ENCODE measurements at regions not wholly inside any gene's neighbourhood (a gene's known extent, or its start where the extent isn't known, plus 50 kb on each side); places are given as distances from the start of the nearest gene placed in this dataset.
"Not testable (repeated sequence)": the region's sequence is repeated elsewhere in the genome, so short reads cannot be mapped to it uniquely, and the experiment has no call there.

DNA sequence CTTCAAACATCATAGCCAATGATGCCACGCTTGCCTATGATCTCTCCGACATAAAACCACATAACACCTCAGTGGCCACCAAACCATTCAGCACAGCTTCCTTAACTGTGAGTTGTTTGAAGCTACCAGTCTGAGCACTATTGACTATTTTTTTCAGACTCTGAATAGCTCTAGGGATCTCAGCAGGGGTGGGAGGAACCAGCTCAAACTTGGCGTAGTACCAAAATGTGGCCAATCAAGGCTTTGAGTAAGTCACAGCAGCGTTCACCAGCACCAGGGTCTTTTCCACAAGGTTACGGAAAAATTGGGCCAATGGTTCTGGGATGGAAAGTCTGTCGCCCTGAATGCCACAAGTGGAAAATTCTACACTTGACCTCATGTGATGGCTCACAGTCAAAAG, 70.6 kb downstream of the SMPDL3A start:
- peaks cover 5% of the 10 kb centered on the region for H3K27me3 ChIP-seq (replicated peaks; ENCODE audit: control insufficient read depth, insufficient read depth, low read length)

DNA sequence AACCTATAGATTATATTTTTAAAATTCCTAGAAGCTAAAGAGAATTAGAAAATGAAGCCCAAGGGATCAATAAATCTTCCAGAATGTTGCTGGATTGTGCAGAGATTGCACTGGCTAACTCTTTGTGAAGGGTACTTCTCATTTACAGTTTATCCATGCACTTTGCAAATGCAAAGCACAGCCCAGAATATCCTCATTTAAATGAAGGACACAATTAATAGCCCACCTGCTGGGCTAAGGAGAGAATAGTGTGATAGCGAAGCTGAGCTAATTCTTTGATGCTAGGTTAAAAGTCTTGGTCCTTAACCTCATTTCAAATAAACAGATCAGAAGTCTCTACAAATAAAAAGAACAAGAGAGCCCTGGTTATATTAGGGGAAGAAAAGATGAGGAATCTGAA, 72.5 kb downstream of the SMPDL3A start:
- Histone ChIP-seq H3K4me3 (ENCODE audit: low read length) (no peak overlapping the region), H3K4me1 (ENCODE audit: control insufficient read depth, insufficient read depth, low read length) (no peaks in the 10 kb centered on the region), H3K9ac (ENCODE audit: low read length) (no peak overlapping the region), H3K27me3 (replicated peaks; ENCODE audit: control insufficient read depth, insufficient read depth, low read length) (no peaks in the 10 kb centered on the region), H3K9me3 (ENCODE audit: control insufficient read depth, low read length) (no peaks in the 10 kb centered on the region), H3K36me3 (ENCODE audit: control insufficient read depth, insufficient read depth, low read length, severe bottlenecking) (no peaks in the 10 kb centered on the region)
- DNase-seq (ENCODE audit: low read depth) = no peak

More for the DNA sequence above, 70.6 kb downstream of the SMPDL3A start:
- Histone ChIP-seq H3K9me3 (ENCODE audit: control insufficient read depth, low read length) (no peaks in the 10 kb centered on the region), H3K9ac (ENCODE audit: low read length) (no peak overlapping the region), H3K36me3 (ENCODE audit: control insufficient read depth, insufficient read depth, low read length, severe bottlenecking) (no peaks in the 10 kb centered on the region), H3K4me3 (ENCODE audit: low read length) (no peak overlapping the region), H3K4me1 (ENCODE audit: control insufficient read depth, insufficient read depth, low read length) (no peaks in the 10 kb centered on the region)
- DNase-seq (ENCODE audit: low read depth) = no peak

DNA sequence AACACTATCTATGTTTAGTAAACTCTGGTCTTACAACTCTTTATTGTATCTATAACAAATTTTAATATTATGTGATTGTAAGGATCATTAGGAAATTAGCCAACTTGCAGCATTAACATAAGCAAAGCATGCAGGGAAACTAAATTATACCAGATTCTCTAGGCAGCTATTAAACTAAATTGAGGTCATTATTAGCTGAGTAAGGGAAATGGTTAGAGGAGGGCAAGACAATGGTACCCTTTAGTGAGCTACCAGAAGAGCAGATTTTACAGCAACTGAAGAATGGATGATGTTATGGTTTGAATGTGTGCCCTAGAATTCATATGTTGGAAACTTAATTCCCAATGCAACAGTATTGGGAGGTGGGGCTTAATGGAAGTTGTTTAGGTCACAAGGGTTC, 79.1 kb downstream of the SMPDL3A start:
- Histone ChIP-seq H3K27me3 (replicated peaks; ENCODE audit: control insufficient read depth, insufficient read depth, low read length) (peaks cover 4% of the 10 kb centered on the region), H3K9me3 (ENCODE audit: control insufficient read depth, low read length) (no peaks in the 10 kb centered on the region), H3K9ac (ENCODE audit: low read length) (no peak overlapping the region), H3K4me3 (ENCODE audit: low read length) (no peak overlapping the region), H3K36me3 (ENCODE audit: control insufficient read depth, insufficient read depth, low read length, severe bottlenecking) (no peaks in the 10 kb centered on the region), H3K4me1 (ENCODE audit: control insufficient read depth, insufficient read depth, low read length) (no peaks in the 10 kb centered on the region)
- no peak for DNase-seq (ENCODE audit: low read depth)

DNA sequence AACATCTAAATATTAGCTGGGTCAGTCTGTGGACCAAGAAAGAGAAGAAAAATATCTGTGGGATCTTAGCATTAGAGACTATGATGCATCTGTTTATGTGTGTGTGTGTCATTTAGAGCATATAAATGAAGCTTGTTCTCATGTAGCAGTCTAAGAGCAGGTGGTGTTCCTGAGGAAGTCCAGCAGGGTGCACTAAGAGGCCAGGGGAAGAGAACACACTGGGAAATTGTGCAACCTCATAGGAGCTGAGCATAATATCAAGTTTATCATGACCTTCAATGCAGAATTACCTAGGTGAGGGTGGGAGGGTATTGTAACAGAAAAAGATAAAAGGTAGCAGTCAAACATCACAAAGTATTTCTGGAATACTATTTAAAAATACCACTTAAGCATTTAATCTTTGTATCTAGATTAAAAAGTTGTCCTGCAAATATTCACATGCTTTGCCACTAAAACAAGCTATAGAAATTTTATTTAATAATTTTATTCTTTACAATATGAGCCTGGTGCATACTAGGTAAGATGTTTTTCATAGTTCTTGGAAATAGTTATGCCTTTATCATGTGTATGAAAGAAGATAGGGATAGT, 80.5 kb downstream of the SMPDL3A start:
- peak; percentile 63 for DNase-seq (ENCODE audit: low read depth)
- Histone ChIP-seq H3K4me1 (ENCODE audit: control insufficient read depth, insufficient read depth, low read length) (no peaks in the 10 kb centered on the region), H3K4me3 (ENCODE audit: low read length) (no peak overlapping the region), H3K9me3 (ENCODE audit: control insufficient read depth, low read length) (no peaks in the 10 kb centered on the region), H3K27me3 (replicated peaks; ENCODE audit: control insufficient read depth, insufficient read depth, low read length) (peaks cover 8% of the 10 kb centered on the region), H3K9ac (ENCODE audit: low read length) (no peak overlapping the region), H3K36me3 (ENCODE audit: control insufficient read depth, insufficient read depth, low read length, severe bottlenecking) (no peaks in the 10 kb centered on the region)

DNA sequence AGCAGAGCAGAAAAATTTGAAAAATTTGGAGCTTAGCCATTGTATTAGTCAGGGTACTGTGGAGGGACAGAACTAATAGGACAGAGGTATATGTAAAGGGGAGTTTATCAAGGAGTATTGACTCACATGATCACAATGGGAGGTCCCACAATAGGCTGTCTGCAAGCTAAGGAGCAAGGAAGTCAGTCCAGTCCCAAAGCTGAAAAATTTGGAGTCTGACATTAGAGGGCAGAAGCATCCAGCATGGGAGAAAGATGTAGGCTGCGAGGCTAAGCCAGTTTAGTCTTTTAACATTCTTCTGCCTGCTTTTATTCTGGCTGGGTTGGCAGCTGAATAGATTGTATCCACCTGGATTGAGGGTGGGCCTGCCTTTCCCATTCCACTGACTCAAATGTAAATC, 82.0 kb downstream of the SMPDL3A start:
- H3K27me3 ChIP-seq (replicated peaks; ENCODE audit: control insufficient read depth, insufficient read depth, low read length) = peaks cover 8% of the 10 kb centered on the region
- H3K36me3 ChIP-seq (ENCODE audit: control insufficient read depth, insufficient read depth, low read length, severe bottlenecking) = no peaks in the 10 kb centered on the region
- no peak overlapping the region for H3K4me3 ChIP-seq (ENCODE audit: low read length)
- no peak overlapping the region for H3K9ac ChIP-seq (ENCODE audit: low read length)
- H3K9me3 ChIP-seq (ENCODE audit: control insufficient read depth, low read length) = no peaks in the 10 kb centered on the region
- H3K4me1 ChIP-seq (ENCODE audit: control insufficient read depth, insufficient read depth, low read length) = no peaks in the 10 kb centered on the region
- no peak for DNase-seq (ENCODE audit: low read depth)

DNA sequence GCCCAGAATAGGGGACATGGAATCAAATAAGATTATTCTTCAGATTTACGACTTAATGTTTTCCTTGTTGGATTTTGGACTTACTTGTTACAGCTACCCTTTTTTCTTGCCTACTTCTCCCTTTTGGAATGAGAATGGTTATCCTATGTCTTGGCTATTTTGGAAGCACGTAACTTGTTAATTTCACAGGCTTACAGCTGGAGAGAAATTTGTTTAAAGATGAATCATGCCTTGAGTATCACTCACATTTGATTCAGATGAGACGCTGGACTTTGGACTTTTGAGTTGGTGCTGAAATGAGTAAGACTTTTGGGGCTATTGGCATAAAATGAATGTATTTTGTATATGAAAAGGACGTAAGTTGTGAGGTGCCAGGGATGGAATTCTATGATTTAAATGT, 83.3 kb downstream of the SMPDL3A start:
- H3K4me1 ChIP-seq (ENCODE audit: control insufficient read depth, insufficient read depth, low read length) = no peaks in the 10 kb centered on the region
- no peak overlapping the region for H3K9ac ChIP-seq (ENCODE audit: low read length)

DNA sequence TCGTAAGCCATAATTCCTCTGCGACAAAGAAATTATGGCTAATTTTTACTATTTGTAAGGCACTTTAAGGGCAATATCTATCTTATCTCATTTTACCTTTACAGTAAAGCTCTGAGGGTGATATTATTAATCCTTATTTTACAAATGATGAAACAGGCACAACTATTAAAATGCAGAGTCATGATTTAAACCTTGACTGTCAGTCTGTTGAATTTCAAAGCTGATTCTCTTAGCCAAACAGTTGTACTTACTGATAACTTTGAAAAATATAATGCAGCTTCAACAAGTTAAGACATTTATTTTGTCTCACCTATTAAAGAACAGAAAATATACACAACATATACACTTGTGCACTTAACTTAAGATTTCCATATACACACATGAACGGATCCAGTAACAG, 88.2 kb downstream of the SMPDL3A start:
- Histone ChIP-seq H3K4me3 (ENCODE audit: low read length) (no peak overlapping the region), H3K27me3 (replicated peaks; ENCODE audit: control insufficient read depth, insufficient read depth, low read length) (peaks cover 6% of the 10 kb centered on the region), H3K4me1 (ENCODE audit: control insufficient read depth, insufficient read depth, low read length) (no peaks in the 10 kb centered on the region), H3K9me3 (ENCODE audit: control insufficient read depth, low read length) (no peaks in the 10 kb centered on the region), H3K36me3 (ENCODE audit: control insufficient read depth, insufficient read depth, low read length, severe bottlenecking) (no peaks in the 10 kb centered on the region), H3K9ac (ENCODE audit: low read length) (no peak overlapping the region)
- no peak for DNase-seq (ENCODE audit: low read depth)

More for the DNA sequence above, 83.3 kb downstream of the SMPDL3A start:
- peaks cover 8% of the 10 kb centered on the region for H3K27me3 ChIP-seq (replicated peaks; ENCODE audit: control insufficient read depth, insufficient read depth, low read length)
- DNase-seq (ENCODE audit: low read depth) = no peak
- no peak overlapping the region for H3K4me3 ChIP-seq (ENCODE audit: low read length)
- no peaks in the 10 kb centered on the region for H3K9me3 ChIP-seq (ENCODE audit: control insufficient read depth, low read length)
- no peaks in the 10 kb centered on the region for H3K36me3 ChIP-seq (ENCODE audit: control insufficient read depth, insufficient read depth, low read length, severe bottlenecking)

DNA sequence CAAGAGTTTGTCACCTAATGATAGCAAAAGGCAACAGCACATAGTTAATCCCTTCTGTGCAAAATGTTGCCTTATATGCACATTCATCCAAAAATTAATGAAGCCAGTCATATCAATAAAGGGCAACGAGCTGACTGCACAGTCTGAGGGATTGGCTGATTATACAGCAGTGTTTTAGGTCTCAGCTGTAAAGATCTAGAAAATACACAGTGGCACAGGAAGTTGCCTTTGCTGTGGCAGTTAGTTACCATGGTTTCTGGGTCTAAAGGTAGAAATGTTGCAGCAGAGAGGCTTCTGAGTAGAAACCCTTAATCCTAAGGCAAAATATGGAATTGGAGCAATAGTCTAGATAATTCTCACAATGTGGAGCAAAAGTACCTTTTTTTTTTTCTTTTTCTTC, 89.7 kb downstream of the SMPDL3A start:
- Histone ChIP-seq H3K27me3 (replicated peaks; ENCODE audit: control insufficient read depth, insufficient read depth, low read length) (peaks cover 6% of the 10 kb centered on the region), H3K9me3 (ENCODE audit: control insufficient read depth, low read length) (no peaks in the 10 kb centered on the region), H3K4me3 (ENCODE audit: low read length) (no peak overlapping the region), H3K9ac (ENCODE audit: low read length) (no peak overlapping the region), H3K4me1 (ENCODE audit: control insufficient read depth, insufficient read depth, low read length) (no peaks in the 10 kb centered on the region), H3K36me3 (ENCODE audit: control insufficient read depth, insufficient read depth, low read length, severe bottlenecking) (no peaks in the 10 kb centered on the region)
- DNase-seq (ENCODE audit: low read depth) = no peak

DNA sequence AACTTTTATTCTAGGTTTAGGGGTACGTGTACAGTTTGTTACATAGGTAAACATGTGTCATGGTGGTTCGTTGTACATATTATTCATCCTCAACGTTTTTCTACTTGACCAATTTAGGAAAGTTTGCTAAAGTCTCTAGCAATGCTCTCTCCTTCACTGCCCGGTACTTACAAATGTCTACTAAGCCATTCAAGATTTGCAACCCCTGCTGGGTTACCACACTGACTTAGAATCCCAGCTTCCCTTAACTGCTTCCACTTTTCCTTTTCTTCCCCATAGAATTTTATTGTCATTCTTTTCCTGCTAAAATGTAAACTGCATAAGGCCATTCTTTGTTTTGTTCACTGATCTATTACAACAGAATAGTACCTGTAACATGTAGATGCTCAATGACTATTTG, 97.4 kb downstream of the SMPDL3A start:
- no peak for DNase-seq (ENCODE audit: low read depth)
- H3K9me3 ChIP-seq (ENCODE audit: control insufficient read depth, low read length) = no peaks in the 10 kb centered on the region
- H3K9ac ChIP-seq (ENCODE audit: low read length) = no peak overlapping the region
- no peaks in the 10 kb centered on the region for H3K36me3 ChIP-seq (ENCODE audit: control insufficient read depth, insufficient read depth, low read length, severe bottlenecking)
- no peaks in the 10 kb centered on the region for H3K4me1 ChIP-seq (ENCODE audit: control insufficient read depth, insufficient read depth, low read length)
- no peaks in the 10 kb centered on the region for H3K27me3 ChIP-seq (replicated peaks; ENCODE audit: control insufficient read depth, insufficient read depth, low read length)
- H3K4me3 ChIP-seq (ENCODE audit: low read length) = no peak overlapping the region

DNA sequence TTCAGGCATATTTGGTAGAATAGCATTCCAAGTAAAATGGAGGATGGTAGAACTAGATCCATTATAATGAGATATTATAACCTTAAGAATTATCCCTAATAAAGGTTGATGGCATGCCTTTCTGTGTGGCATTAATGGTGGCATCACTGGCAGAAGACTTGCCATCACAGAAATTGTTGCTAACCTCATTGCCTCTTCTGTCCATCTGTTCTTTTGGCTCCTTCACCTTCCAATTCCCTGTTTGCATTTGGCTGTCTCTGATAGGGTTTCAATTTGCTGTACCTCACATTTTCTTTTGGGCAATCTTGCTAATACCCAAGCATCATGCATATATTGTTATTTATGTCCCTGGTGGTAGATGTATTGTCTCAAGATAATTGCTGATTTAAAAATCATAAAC, 98.9 kb downstream of the SMPDL3A start:
- Histone ChIP-seq H3K27me3 (replicated peaks; ENCODE audit: control insufficient read depth, insufficient read depth, low read length) (no peaks in the 10 kb centered on the region), H3K9ac (ENCODE audit: low read length) (no peak overlapping the region), H3K9me3 (ENCODE audit: control insufficient read depth, low read length) (no peaks in the 10 kb centered on the region), H3K4me3 (ENCODE audit: low read length) (no peak overlapping the region), H3K36me3 (ENCODE audit: control insufficient read depth, insufficient read depth, low read length, severe bottlenecking) (no peaks in the 10 kb centered on the region), H3K4me1 (ENCODE audit: control insufficient read depth, insufficient read depth, low read length) (no peaks in the 10 kb centered on the region)
- DNase-seq (ENCODE audit: low read depth) = no peak

DNA sequence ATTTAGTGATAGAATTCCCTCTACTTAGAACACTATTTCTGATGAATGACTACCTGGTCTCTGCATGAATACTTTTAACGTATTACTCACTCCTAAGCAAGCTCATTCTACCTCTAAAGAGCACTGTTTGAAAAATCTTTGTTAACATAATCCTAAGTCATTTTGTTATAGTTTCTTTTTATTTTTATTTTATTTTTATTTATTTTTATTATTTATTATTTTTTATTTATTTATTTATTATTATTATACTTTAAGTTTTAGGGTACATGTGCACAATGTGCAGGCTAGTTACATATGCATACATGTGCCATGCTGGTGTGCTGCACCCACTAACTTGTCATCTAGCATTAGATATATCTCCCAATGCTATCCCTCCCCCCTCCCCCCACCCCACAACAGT, 99.6 kb downstream of the SMPDL3A start:
- not testable (repeated sequence) for H3K9ac ChIP-seq (ENCODE audit: low read length); H3K4me3 ChIP-seq (ENCODE audit: low read length); H3K4me1 ChIP-seq (ENCODE audit: control insufficient read depth, insufficient read depth, low read length); H3K9me3 ChIP-seq (ENCODE audit: control insufficient read depth, low read length); H3K27me3 ChIP-seq (replicated peaks; ENCODE audit: control insufficient read depth, insufficient read depth, low read length); DNase-seq (ENCODE audit: low read depth); H3K36me3 ChIP-seq (ENCODE audit: control insufficient read depth, insufficient read depth, low read length, severe bottlenecking)

DNA sequence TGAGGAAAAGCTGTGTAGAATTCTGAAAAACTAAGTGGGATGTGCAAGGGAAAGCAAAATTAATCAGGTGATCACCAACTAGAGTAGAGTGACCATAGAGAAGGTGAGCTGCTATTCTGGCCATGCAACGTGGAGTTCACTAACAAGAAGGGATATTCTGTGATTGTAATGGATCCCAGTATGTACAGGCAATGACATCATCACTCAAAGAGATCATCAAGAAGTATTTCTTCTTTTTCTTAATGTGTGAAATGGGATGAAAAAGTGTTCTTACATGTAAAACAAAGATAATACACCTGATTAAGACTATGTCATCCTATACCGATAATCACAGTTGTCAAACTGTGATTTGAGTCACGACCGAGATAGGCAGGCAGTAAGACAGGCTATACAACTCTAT, 101.2 kb downstream of the SMPDL3A start:
- no peaks in the 10 kb centered on the region for H3K27me3 ChIP-seq (replicated peaks; ENCODE audit: control insufficient read depth, insufficient read depth, low read length)
- no peaks in the 10 kb centered on the region for H3K9me3 ChIP-seq (ENCODE audit: control insufficient read depth, low read length)
- no peak for DNase-seq (ENCODE audit: low read depth)
- H3K4me3 ChIP-seq (ENCODE audit: low read length) = no peak overlapping the region
- H3K9ac ChIP-seq (ENCODE audit: low read length) = no peak overlapping the region
- H3K36me3 ChIP-seq (ENCODE audit: control insufficient read depth, insufficient read depth, low read length, severe bottlenecking) = no peaks in the 10 kb centered on the region
- no peaks in the 10 kb centered on the region for H3K4me1 ChIP-seq (ENCODE audit: control insufficient read depth, insufficient read depth, low read length)

All from adipocyte (in vitro differentiated cells).